ENCODE measurements at regions not wholly inside any gene's neighbourhood (a gene's known extent, or its start where the extent isn't known, plus 50 kb on each side); places are given as distances from the start of the nearest gene placed in this dataset.

- no peak for DNase-seq
Measured at GRCh38 chr10:31580646-31581045, 261.6 kb downstream of the ZEB1 start.
